HepG2 (cell line): ENCODE measurements at regions not wholly inside any gene's neighbourhood (a gene's known extent, or its start where the extent isn't known, plus 50 kb on each side); places are given as distances from the start of the nearest gene placed in this dataset.

Experiments used
- GZF1 ChIP-seq: sonication (generic); formaldehyde crosslinking; IDR thresholded peaks from 2 replicates; pipeline ENCODE4 v1.5.1; 2020; ENCODE audit warnings: mild to moderate bottlenecking, missing genetic modification reagents
- HES4 ChIP-seq: sonication (generic); formaldehyde crosslinking; IDR thresholded peaks from 2 replicates; pipeline ENCODE4 v1.9.0; 2021; ENCODE audit warnings: mild to moderate bottlenecking, missing genetic modification reagents, borderline replicate concordance
- ONECUT2 ChIP-seq: sonication (generic); formaldehyde crosslinking; IDR thresholded peaks from 2 replicates; pipeline ENCODE4 v1.4.0; 2020; ENCODE audit warnings: missing genetic modification reagents
- SRSF9 ChIP-seq: fragments of 200-400 bp; formaldehyde crosslinking; IDR thresholded peaks from 2 replicates; pipeline ENCODE4 v1.6.1; 2018; ENCODE audit warnings: borderline replicate concordance, mild to moderate bottlenecking, low read depth, low read length; ENCODE audit not compliant: insufficient read depth, poor library complexity, severe bottlenecking
- ZBTB1 ChIP-seq: sonication (generic); formaldehyde crosslinking; IDR thresholded peaks from 2 replicates; pipeline ENCODE4 v1.4.0; 2020; ENCODE audit warnings: missing genetic modification reagents, borderline replicate concordance
- ZNF335 ChIP-seq: sonication (generic); formaldehyde crosslinking; IDR thresholded peaks from 2 replicates; pipeline ENCODE4 v1.4.0; 2020; ENCODE audit warnings: missing genetic modification reagents
- TF ChIP-seq, protein P1 (sequence below), 2 experiments: IDR thresholded peaks; 2 replicates each; pipeline ENCODE4 v1.6.1; 2011 to 2012; ENCODE audit warnings: low read length in 2 of 2, borderline replicate concordance in 1 of 2, low read depth in 1 of 2, mild to moderate bottlenecking in 1 of 2, moderate library complexity in 1 of 2
- TF ChIP-seq, protein P2 (sequence below): sonication (generic); formaldehyde crosslinking; IDR thresholded peaks from 2 replicates; pipeline ENCODE4 v1.5.0; 2020; ENCODE audit warnings: mild to moderate bottlenecking, missing genetic modification reagents, moderate library complexity

DNA sequence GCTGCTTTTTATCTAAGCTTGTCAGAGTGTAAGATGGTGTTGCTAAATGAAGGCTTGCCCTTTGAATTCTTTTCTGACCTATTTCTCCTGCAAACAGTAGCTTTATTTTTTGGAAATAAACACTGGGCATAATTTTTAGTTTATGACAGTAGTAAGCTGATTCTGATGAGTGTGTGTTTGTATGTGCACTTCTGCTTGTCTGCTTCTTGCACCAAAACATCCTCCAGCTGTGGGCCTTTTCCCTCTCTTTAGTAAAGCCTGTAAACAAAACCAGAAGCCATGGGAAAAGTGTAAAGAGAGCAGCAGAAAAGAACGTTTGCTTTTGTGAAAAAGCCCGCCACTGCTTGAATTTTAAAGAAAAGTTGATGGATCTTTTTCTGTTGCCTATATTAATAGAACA lies 136.4 kb upstream of the IL12A start:
- TF ChIP-seq, protein P1, sequence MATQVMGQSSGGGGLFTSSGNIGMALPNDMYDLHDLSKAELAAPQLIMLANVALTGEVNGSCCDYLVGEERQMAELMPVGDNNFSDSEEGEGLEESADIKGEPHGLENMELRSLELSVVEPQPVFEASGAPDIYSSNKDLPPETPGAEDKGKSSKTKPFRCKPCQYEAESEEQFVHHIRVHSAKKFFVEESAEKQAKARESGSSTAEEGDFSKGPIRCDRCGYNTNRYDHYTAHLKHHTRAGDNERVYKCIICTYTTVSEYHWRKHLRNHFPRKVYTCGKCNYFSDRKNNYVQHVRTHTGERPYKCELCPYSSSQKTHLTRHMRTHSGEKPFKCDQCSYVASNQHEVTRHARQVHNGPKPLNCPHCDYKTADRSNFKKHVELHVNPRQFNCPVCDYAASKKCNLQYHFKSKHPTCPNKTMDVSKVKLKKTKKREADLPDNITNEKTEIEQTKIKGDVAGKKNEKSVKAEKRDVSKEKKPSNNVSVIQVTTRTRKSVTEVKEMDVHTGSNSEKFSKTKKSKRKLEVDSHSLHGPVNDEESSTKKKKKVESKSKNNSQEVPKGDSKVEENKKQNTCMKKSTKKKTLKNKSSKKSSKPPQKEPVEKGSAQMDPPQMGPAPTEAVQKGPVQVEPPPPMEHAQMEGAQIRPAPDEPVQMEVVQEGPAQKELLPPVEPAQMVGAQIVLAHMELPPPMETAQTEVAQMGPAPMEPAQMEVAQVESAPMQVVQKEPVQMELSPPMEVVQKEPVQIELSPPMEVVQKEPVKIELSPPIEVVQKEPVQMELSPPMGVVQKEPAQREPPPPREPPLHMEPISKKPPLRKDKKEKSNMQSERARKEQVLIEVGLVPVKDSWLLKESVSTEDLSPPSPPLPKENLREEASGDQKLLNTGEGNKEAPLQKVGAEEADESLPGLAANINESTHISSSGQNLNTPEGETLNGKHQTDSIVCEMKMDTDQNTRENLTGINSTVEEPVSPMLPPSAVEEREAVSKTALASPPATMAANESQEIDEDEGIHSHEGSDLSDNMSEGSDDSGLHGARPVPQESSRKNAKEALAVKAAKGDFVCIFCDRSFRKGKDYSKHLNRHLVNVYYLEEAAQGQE (IDR thresholded peaks at IDR 0.05; ENCODE audit: borderline replicate concordance in 1 of 2, low read depth in 1 of 2, low read length in 2 of 2), result no peak
- no peak for TF ChIP-seq SRSF9
- no peak for TF ChIP-seq GZF1 (CRISPR knock-in tag)
- TF ChIP-seq ZNF335, result no peak
- TF ChIP-seq, protein P2, sequence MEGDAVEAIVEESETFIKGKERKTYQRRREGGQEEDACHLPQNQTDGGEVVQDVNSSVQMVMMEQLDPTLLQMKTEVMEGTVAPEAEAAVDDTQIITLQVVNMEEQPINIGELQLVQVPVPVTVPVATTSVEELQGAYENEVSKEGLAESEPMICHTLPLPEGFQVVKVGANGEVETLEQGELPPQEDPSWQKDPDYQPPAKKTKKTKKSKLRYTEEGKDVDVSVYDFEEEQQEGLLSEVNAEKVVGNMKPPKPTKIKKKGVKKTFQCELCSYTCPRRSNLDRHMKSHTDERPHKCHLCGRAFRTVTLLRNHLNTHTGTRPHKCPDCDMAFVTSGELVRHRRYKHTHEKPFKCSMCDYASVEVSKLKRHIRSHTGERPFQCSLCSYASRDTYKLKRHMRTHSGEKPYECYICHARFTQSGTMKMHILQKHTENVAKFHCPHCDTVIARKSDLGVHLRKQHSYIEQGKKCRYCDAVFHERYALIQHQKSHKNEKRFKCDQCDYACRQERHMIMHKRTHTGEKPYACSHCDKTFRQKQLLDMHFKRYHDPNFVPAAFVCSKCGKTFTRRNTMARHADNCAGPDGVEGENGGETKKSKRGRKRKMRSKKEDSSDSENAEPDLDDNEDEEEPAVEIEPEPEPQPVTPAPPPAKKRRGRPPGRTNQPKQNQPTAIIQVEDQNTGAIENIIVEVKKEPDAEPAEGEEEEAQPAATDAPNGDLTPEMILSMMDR (CRISPR knock-in tag), result no peak
- TF ChIP-seq HES4 (CRISPR knock-in tag), result no peak
- no peak for TF ChIP-seq ZBTB1 (CRISPR knock-in tag)
- no peak for TF ChIP-seq ONECUT2 (CRISPR knock-in tag)
